ENCODE measurements at regions not wholly inside any gene's neighbourhood (a gene's known extent, or its start where the extent isn't known, plus 50 kb on each side); places are given as distances from the start of the nearest gene placed in this dataset.

- no peak for TF ChIP-seq CTCF (IDR thresholded peaks at IDR 0.05; ENCODE audit: low read depth, low read length, missing control alignments)
- DNase-seq (ENCODE audit: low read depth): no peak
- in situ Hi-C loops (cut with HindIII; ENCODE audit: low sequenced_read_pairs): no loop called here
- H3K4me3 ChIP-seq (ENCODE audit: low read depth, low read length): no peak overlapping the region
Measured at GRCh38 chr7:121604627-121605316, 208.7 kb upstream of the FAM3C start.

GRCh38 chr7:121603886-121604285, 207.8 kb upstream of the FAM3C start:
- DNase-seq (ENCODE audit: low read depth): no peak
- H3K4me3 ChIP-seq (ENCODE audit: low read depth, low read length): no peak overlapping the region
- in situ Hi-C loops (cut with HindIII; ENCODE audit: low sequenced_read_pairs): no loop called here
- TF ChIP-seq CTCF (IDR thresholded peaks at IDR 0.05; ENCODE audit: low read depth, low read length, missing control alignments): no peak

GRCh38 chr7:121599887-121600286, 203.8 kb upstream of the FAM3C start:
- DNase-seq (ENCODE audit: low read depth): no peak
- no peak for TF ChIP-seq CTCF (IDR thresholded peaks at IDR 0.05; ENCODE audit: low read depth, low read length, missing control alignments)
- in situ Hi-C loops (cut with HindIII; ENCODE audit: low sequenced_read_pairs): no loop called here
- no peak overlapping the region for H3K4me3 ChIP-seq (ENCODE audit: low read depth, low read length)

- TF ChIP-seq CTCF (IDR thresholded peaks at IDR 0.05; ENCODE audit: low read depth, low read length, missing control alignments): no peak
- in situ Hi-C loops (cut with HindIII; ENCODE audit: low sequenced_read_pairs): no loop called here
- no peak for DNase-seq (ENCODE audit: low read depth)
- H3K4me3 ChIP-seq (ENCODE audit: low read depth, low read length): no peak overlapping the region
Measured at GRCh38 chr7:121595758-121596696, 199.9 kb upstream of the FAM3C start.

- no peak for DNase-seq (ENCODE audit: low read depth)
- H3K4me3 ChIP-seq (ENCODE audit: low read depth, low read length): no peak overlapping the region
- no peak for TF ChIP-seq CTCF (IDR thresholded peaks at IDR 0.05; ENCODE audit: low read depth, low read length, missing control alignments)
- in situ Hi-C loops (cut with HindIII; ENCODE audit: low sequenced_read_pairs): no loop called here
Measured at GRCh38 chr7:121591926-121592325, 195.8 kb upstream of the FAM3C start.

- in situ Hi-C loops (cut with HindIII; ENCODE audit: low sequenced_read_pairs): no loop called here
Measured at GRCh38 chr7:121587435-121587834, 191.3 kb upstream of the FAM3C start.

More at GRCh38 chr7:121587435-121587834, 191.3 kb upstream of the FAM3C start:
- H3K4me3 ChIP-seq (ENCODE audit: low read depth, low read length): no peak overlapping the region
- DNase-seq (ENCODE audit: low read depth): no peak
- TF ChIP-seq CTCF (IDR thresholded peaks at IDR 0.05; ENCODE audit: low read depth, low read length, missing control alignments): no peak
